Mesenchymal stem cell (in vitro differentiated cells and primary cell): ENCODE measurements at regions not wholly inside any gene's neighbourhood (a gene's known extent, or its start where the extent isn't known, plus 50 kb on each side); places are given as distances from the start of the nearest gene placed in this dataset.

Source experiments
- DNase-seq: peaks from one replicate; pipeline ENCODE4 v3.0.0-alpha.2; 2013
- H2AFZ ChIP-seq: one replicate; pipeline ENCODE4 v1.6.1; 2013; ENCODE audit warnings: low read depth, mild to moderate bottlenecking, control low read depth, inconsistent platforms, low read length, moderate library complexity
- H2AK5ac ChIP-seq: 2 replicates; pipeline ENCODE4 v1.6.1; 2013; ENCODE audit warnings: low read length, moderate library complexity, mild to moderate bottlenecking, inconsistent platforms; ENCODE audit not compliant: severe bottlenecking
- H2BK120ac ChIP-seq: one replicate; pipeline ENCODE4 v1.6.1; 2013; ENCODE audit warnings: low read depth, mild to moderate bottlenecking, inconsistent platforms, low read length, moderate library complexity
- H2BK12ac ChIP-seq, 2 experiments: one replicate each; pipeline ENCODE4 v1.6.1; 2013; ENCODE audit warnings: inconsistent platforms in 2 of 2, low read length in 2 of 2, mild to moderate bottlenecking in 2 of 2, moderate library complexity in 2 of 2, control low read depth in 1 of 2
- H2BK15ac ChIP-seq: one replicate; pipeline ENCODE4 v1.6.1; 2013; ENCODE audit warnings: mild to moderate bottlenecking, low read depth, inconsistent platforms; ENCODE audit not compliant: poor library complexity, severe bottlenecking
- H2BK5ac ChIP-seq: 2 replicates; pipeline ENCODE4 v1.6.1; 2013; ENCODE audit warnings: low read depth, mild to moderate bottlenecking, low read length, control low read depth, inconsistent platforms; ENCODE audit not compliant: poor library complexity, severe bottlenecking
- H3K14ac ChIP-seq, 2 experiments: one replicate each; pipeline ENCODE4 v1.6.1; 2013; ENCODE audit warnings: inconsistent platforms in 2 of 2, low read length in 2 of 2, control low read depth in 1 of 2, mild to moderate bottlenecking in 1 of 2, moderate library complexity in 1 of 2
- H3K18ac ChIP-seq, 2 experiments: one replicate each; pipeline ENCODE4 v1.6.1; 2013; ENCODE audit warnings: inconsistent platforms in 2 of 2, low read length in 2 of 2, control low read depth in 1 of 2, low read depth in 1 of 2, mild to moderate bottlenecking in 1 of 2
- H3K23ac ChIP-seq, 2 experiments: one replicate each; pipeline ENCODE4 v1.6.1; 2013; ENCODE audit warnings: inconsistent platforms in 2 of 2, low read length in 2 of 2, mild to moderate bottlenecking in 2 of 2, moderate library complexity in 2 of 2, control low read depth in 1 of 2
- H3K27ac ChIP-seq: 2 replicates; pipeline ENCODE4 v1.5.1; 2013; ENCODE audit warnings: mild to moderate bottlenecking, moderate library complexity, low read length, control low read depth, inconsistent platforms; ENCODE audit not compliant: poor library complexity, severe bottlenecking
- H3K27me3 ChIP-seq, 2 experiments: 2 replicates each; pipeline versions ENCODE4 v1.6.1 to v1.7.0; 2013; ENCODE audit warnings: low read length in 2 of 2, mild to moderate bottlenecking in 2 of 2, moderate library complexity in 2 of 2, control low read depth in 1 of 2, inconsistent platforms in 1 of 2; ENCODE audit not compliant: control insufficient read depth in 1 of 2, insufficient read depth in 1 of 2
- H3K36me3 ChIP-seq, 2 experiments: 2 replicates each; pipeline versions ENCODE4 v1.6.1 to v1.7.0; 2013; ENCODE audit warnings: low read length in 2 of 2, control low read depth in 1 of 2, inconsistent platforms in 1 of 2, low read depth in 1 of 2, mild to moderate bottlenecking in 1 of 2; ENCODE audit not compliant: insufficient read depth in 2 of 2, control insufficient read depth in 1 of 2
- H3K4ac ChIP-seq, 2 experiments: one replicate each; pipeline ENCODE4 v1.6.1; 2013; ENCODE audit warnings: inconsistent platforms in 2 of 2, low read length in 2 of 2, mild to moderate bottlenecking in 2 of 2, moderate library complexity in 2 of 2, control low read depth in 1 of 2, low read depth in 1 of 2
- H3K4me1 ChIP-seq: 2 replicates; pipeline ENCODE4 v1.6.1; 2013; ENCODE audit warnings: low read depth, low read length, control low read depth; ENCODE audit not compliant: control insufficient read depth, insufficient read depth
- H3K4me2 ChIP-seq: 2 replicates; pipeline ENCODE4 v1.6.1; 2013; ENCODE audit warnings: low read length, mild to moderate bottlenecking, inconsistent platforms; ENCODE audit not compliant: poor library complexity, severe bottlenecking
- H3K4me3 ChIP-seq, 2 experiments: 2 replicates each; pipeline versions ENCODE4 v1.5.1 to v1.7.0; 2013; ENCODE audit warnings: low read length in 2 of 2, mild to moderate bottlenecking in 2 of 2, control low read depth in 1 of 2, low read depth in 1 of 2; ENCODE audit not compliant: insufficient read depth in 1 of 2
- H3K79me1 ChIP-seq: replicated peaks from 2 replicates; pipeline ENCODE4 v1.6.1; 2013; ENCODE audit warnings: mild to moderate bottlenecking, control low read depth, low read length, inconsistent platforms; ENCODE audit not compliant: poor library complexity, severe bottlenecking
- H3K9ac ChIP-seq: 2 replicates; pipeline ENCODE4 v1.7.0; 2013; ENCODE audit warnings: mild to moderate bottlenecking, low read length, moderate library complexity
- H3K9me3 ChIP-seq: 2 replicates; pipeline ENCODE4 v1.7.0; 2013; ENCODE audit warnings: mild to moderate bottlenecking, low read length; ENCODE audit not compliant: control insufficient read depth
- H4K8ac ChIP-seq: one replicate; pipeline ENCODE4 v1.6.1; 2013; ENCODE audit warnings: inconsistent platforms, mild to moderate bottlenecking, low read length, moderate library complexity
- H4K91ac ChIP-seq: one replicate; pipeline ENCODE4 v1.6.1; 2013; ENCODE audit warnings: mild to moderate bottlenecking, low read length, inconsistent platforms
- WGBS: methylation state at CpG from one replicate; pipeline ENCODE4 v1.1.7; 2013; ENCODE audit warnings: mixed read lengths; 5-methylcytosine and 5-hydroxymethylcytosine counted together

DNA sequence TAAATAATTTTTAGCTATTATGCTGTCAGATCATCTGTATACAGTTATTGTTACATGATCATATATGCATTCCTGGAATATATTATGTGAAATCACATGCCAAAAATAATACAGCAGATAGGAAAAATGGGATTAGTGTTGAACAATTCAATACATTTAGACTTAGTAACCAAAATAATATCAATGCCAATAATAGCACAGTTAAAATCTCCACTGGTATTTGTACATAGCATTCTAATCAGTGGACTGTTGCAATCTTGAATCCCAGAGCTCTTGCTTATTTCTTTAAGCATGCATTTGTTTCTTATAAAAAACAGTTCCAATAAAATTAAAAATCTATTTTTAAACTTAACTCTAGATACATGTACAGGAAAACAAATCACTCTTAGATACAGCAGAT, 2772.2 kb downstream of the PCDH9 start:
- Histone ChIP-seq H2AFZ (no peak overlapping the region), H3K18ac (no peak overlapping the region), H3K4me2 (no peak overlapping the region), H2AK5ac (no peak overlapping the region), H3K9ac (no peak overlapping the region), H2BK120ac (no peak overlapping the region), H2BK12ac (no peak overlapping the region), H3K27ac (no peak overlapping the region), H4K8ac (no peak overlapping the region), H3K23ac (no peak overlapping the region), H2BK5ac (no peak overlapping the region), H3K36me3 (no peaks in the 10 kb centered on the region), H3K27me3 (no peaks in the 10 kb centered on the region), H3K79me1 (no peaks in the 10 kb centered on the region), H2BK15ac (no peak overlapping the region), H3K14ac (no peak overlapping the region), H3K4me1 (no peaks in the 10 kb centered on the region), H3K4ac (no peak overlapping the region), H3K4me3 (no peak overlapping the region), H3K9me3 (no peaks in the 10 kb centered on the region), H4K91ac (no peak overlapping the region)
- DNase-seq, result no peak

DNA sequence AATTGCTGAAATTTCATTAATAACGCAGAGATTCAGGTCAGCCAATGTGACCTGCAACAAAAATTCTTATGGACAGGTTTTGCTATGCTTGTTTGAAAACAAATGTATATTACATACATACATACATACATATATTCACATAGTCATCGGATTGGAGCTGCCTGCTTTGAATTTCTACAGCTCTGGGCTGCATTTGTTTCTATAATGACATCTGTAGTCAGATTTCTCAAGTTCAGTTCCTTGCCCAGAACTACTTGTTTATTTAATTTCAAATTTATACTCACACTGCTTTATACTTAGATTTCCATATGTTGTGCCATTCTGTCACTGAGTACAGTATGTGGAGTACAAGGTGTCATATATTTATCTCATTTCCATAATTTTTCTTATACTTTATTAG, 2775.0 kb downstream of the PCDH9 start:
- Histone ChIP-seq H3K23ac (no peak overlapping the region), H3K9me3 (no peaks in the 10 kb centered on the region), H3K4me2 (no peak overlapping the region), H3K14ac (no peak overlapping the region), H2BK5ac (no peak overlapping the region), H2BK120ac (no peak overlapping the region), H4K91ac (no peak overlapping the region), H3K9ac (no peak overlapping the region), H3K4me3 (no peak overlapping the region), H4K8ac (no peak overlapping the region), H2AFZ (no peak overlapping the region), H3K79me1 (no peaks in the 10 kb centered on the region), H2AK5ac (no peak overlapping the region), H3K27me3 (no peaks in the 10 kb centered on the region), H3K27ac (no peak overlapping the region), H3K4me1 (no peaks in the 10 kb centered on the region), H3K36me3 (no peaks in the 10 kb centered on the region), H3K18ac (no peak overlapping the region), H2BK15ac (no peak overlapping the region), H2BK12ac (no peak overlapping the region), H3K4ac (no peak overlapping the region)
- WGBS, result 100% methylated on average over 1 of the region's 2 CpGs
- DNase-seq, result no peak

DNA sequence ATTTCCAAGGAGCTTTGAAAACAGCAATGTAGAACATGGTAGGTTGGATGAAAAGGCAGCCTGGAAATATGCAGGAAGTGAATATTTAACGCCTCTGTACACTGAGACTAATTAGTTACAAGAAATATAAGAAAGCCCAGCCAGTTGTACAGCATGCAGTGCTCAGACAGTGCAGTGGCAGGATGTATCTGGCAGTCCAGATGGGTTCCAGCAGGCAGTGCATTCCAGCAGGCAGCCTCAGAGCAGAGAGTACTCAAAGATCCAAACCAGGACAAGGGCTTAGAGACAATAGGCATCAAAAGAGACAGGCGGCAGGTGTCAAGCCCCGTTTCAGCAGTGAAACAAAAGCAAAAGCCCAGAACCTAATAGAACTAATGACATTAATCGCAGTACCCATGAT, 2776.3 kb downstream of the PCDH9 start:
- DNase-seq, result no peak
- Histone ChIP-seq H3K27me3 (no peaks in the 10 kb centered on the region), H2BK12ac (no peak overlapping the region), H2BK5ac (no peak overlapping the region), H3K9me3 (no peaks in the 10 kb centered on the region), H2BK120ac (no peak overlapping the region), H3K23ac (no peak overlapping the region), H3K79me1 (no peaks in the 10 kb centered on the region), H4K8ac (no peak overlapping the region), H2AK5ac (no peak overlapping the region), H3K14ac (no peak overlapping the region), H4K91ac (no peak overlapping the region), H3K36me3 (no peaks in the 10 kb centered on the region), H2AFZ (no peak overlapping the region), H3K4me1 (no peaks in the 10 kb centered on the region), H3K4me3 (no peak overlapping the region), H3K27ac (no peak overlapping the region), H3K9ac (no peak overlapping the region), H3K18ac (no peak overlapping the region), H3K4ac (no peak overlapping the region), H2BK15ac (no peak overlapping the region), H3K4me2 (no peak overlapping the region)
- WGBS, result 83% methylated on average over 4 of the region's 4 CpGs

DNA sequence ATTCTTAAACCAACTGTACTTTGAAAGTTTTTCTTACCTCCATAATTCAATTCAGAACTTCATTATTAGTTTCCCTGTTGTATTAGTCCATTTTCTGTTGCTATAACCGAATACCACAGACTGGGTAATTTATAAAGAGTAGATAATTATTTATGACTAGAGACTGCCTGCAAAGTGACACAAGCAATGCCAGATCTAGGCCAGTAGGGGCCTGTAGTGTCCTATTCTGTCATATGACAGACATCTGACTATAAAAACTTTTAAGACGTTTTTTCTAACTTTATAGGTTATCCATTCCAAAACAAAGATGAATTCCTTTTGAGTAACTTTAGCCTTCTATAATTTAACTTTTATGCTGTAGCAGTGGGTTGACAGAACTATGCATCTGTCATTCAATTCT, 2783.8 kb downstream of the PCDH9 start:
- Histone ChIP-seq H3K14ac (no peak overlapping the region), H3K9me3 (no peaks in the 10 kb centered on the region), H2AK5ac (no peak overlapping the region), H3K4me1 (no peaks in the 10 kb centered on the region), H2BK5ac (no peak overlapping the region), H3K36me3 (no peaks in the 10 kb centered on the region), H2BK15ac (no peak overlapping the region), H3K4me3 (no peak overlapping the region), H4K8ac (no peak overlapping the region), H2AFZ (no peak overlapping the region), H3K4me2 (no peak overlapping the region), H2BK12ac (no peak overlapping the region), H2BK120ac (no peak overlapping the region), H3K9ac (no peak overlapping the region), H4K91ac (no peak overlapping the region), H3K18ac (no peak overlapping the region), H3K27ac (no peak overlapping the region), H3K27me3 (no peaks in the 10 kb centered on the region), H3K4ac (no peak overlapping the region), H3K79me1 (no peaks in the 10 kb centered on the region), H3K23ac (no peak overlapping the region)
- no peak for DNase-seq
- WGBS, result no CpG with 5 or more reads among the region's 2 CpGs
